ENCODE measurements at regions not wholly inside any gene's neighbourhood (a gene's known extent, or its start where the extent isn't known, plus 50 kb on each side); places are given as distances from the start of the nearest gene placed in this dataset.
"Not testable (repeated sequence)": the region's sequence is repeated elsewhere in the genome, so short reads cannot be mapped to it uniquely, and the experiment has no call there.

GRCh38 chr10:46802010-46802409, 109.2 kb upstream of the PTPN20 start:
- not testable (repeated sequence) for H3K4me1 Mint-ChIP-seq

GRCh38 chr10:46803082-46803481, 108.1 kb upstream of the PTPN20 start:
- H3K36me3 Mint-ChIP-seq (ENCODE audit: low read depth); intact Hi-C loops (cut with micrococcal nuclease); H3K27me3 Mint-ChIP-seq; H3K4me3 Mint-ChIP-seq; H3K27ac Mint-ChIP-seq; H3K4me1 Mint-ChIP-seq; H3K9me3 Mint-ChIP-seq; DNase-seq: not testable (repeated sequence)

More at GRCh38 chr10:46802010-46802409, 109.2 kb upstream of the PTPN20 start:
- intact Hi-C loops (cut with micrococcal nuclease); H3K27ac Mint-ChIP-seq; H3K36me3 Mint-ChIP-seq (ENCODE audit: low read depth); H3K9me3 Mint-ChIP-seq; H3K27me3 Mint-ChIP-seq; DNase-seq; H3K4me3 Mint-ChIP-seq: not testable (repeated sequence)

DNA sequence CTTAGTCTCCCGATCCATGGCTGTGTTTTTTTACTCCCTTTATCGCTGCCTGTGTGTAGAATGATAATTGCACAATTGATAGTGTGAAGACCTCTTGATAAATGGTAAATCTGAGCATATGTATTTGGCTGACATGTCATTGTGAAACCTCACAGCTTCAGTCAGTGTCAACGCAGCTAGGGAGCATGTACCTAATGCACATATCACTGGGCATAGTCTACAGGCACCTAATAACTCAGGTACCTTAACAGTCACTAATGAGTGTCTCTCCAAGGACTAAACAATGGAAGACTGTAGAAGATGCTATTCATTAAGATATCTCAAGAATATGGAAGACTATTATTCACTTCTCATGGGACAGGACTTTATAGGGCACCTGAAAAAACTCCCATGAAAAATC, 101.0 kb upstream of the PTPN20 start:
- DNase-seq; H3K9me3 Mint-ChIP-seq; H3K4me1 Mint-ChIP-seq; H3K27me3 Mint-ChIP-seq; intact Hi-C loops (cut with micrococcal nuclease); H3K36me3 Mint-ChIP-seq (ENCODE audit: low read depth); H3K4me3 Mint-ChIP-seq: not testable (repeated sequence)
- H3K27ac Mint-ChIP-seq = peak overlapping the region; percentile 10

DNA sequence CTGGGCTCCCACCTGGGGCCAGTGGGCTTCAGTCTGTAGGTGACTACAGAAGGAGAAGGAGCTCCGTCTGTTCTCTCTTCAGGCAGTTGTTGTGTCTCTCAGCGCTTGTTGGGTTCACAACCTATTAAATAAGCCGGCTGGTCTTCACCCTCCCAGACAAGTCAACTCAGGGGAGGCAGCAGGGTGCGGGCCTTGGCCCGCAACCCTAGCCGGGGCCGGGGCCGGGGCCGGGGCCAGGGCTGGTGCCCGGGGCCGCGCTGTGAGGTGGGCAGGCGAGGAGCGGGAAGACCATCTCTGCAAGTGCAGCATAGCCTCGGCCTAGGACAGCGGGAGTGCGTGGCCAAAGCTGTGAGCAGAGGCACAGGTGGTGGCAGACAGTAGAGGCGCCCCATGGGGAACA, 95.1 kb upstream of the PTPN20 start:
- H3K4me3 Mint-ChIP-seq; intact Hi-C loops (cut with micrococcal nuclease); H3K27ac Mint-ChIP-seq; H3K36me3 Mint-ChIP-seq (ENCODE audit: low read depth); H3K27me3 Mint-ChIP-seq; H3K4me1 Mint-ChIP-seq; DNase-seq; H3K9me3 Mint-ChIP-seq: not testable (repeated sequence)

GRCh38 chr10:46840393-46841050, 70.7 kb upstream of the PTPN20 start:
- H3K27me3 Mint-ChIP-seq; H3K36me3 Mint-ChIP-seq (ENCODE audit: low read depth); intact Hi-C loops (cut with micrococcal nuclease); H3K4me3 Mint-ChIP-seq; H3K9me3 Mint-ChIP-seq; DNase-seq; H3K27ac Mint-ChIP-seq; H3K4me1 Mint-ChIP-seq: not testable (repeated sequence)

- H3K27me3 Mint-ChIP-seq; H3K27ac Mint-ChIP-seq; H3K36me3 Mint-ChIP-seq (ENCODE audit: low read depth); H3K4me1 Mint-ChIP-seq; H3K4me3 Mint-ChIP-seq; intact Hi-C loops (cut with micrococcal nuclease); DNase-seq; H3K9me3 Mint-ChIP-seq: not testable (repeated sequence)
These were observed 70.1 kb upstream of the PTPN20 start for GRCh38 chr10:46841051-46841593.

- H3K36me3 Mint-ChIP-seq (ENCODE audit: low read depth); H3K27ac Mint-ChIP-seq; H3K4me3 Mint-ChIP-seq; H3K9me3 Mint-ChIP-seq; intact Hi-C loops (cut with micrococcal nuclease); H3K27me3 Mint-ChIP-seq; DNase-seq; H3K4me1 Mint-ChIP-seq: not testable (repeated sequence)
These were observed 66.0 kb upstream of the PTPN20 start for GRCh38 chr10:46845194-46845593.

DNA sequence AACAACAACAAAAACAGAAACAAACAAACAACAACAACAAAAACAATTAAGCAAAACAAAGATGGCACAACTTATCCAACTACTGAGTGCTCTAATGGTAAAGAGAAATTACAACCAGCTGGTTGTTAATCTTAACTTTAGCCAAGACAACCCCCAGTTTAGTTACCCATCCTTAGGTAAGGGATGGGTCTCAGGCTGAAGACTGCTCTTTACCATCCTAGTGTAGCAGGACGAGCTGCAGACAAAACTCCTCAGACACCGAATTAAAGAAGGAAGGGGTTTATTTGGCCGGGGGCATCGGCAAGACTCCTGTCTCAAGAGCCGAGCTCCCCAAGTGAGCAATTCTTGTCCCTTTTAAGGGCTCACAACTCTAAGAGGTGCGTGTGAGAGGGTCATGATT, 65.6 kb upstream of the PTPN20 start:
- H3K36me3 Mint-ChIP-seq (ENCODE audit: low read depth); H3K4me1 Mint-ChIP-seq; intact Hi-C loops (cut with micrococcal nuclease); H3K9me3 Mint-ChIP-seq; DNase-seq; H3K4me3 Mint-ChIP-seq; H3K27me3 Mint-ChIP-seq; H3K27ac Mint-ChIP-seq: not testable (repeated sequence)

- H3K27ac Mint-ChIP-seq; H3K36me3 Mint-ChIP-seq (ENCODE audit: low read depth); H3K9me3 Mint-ChIP-seq; H3K27me3 Mint-ChIP-seq; H3K4me1 Mint-ChIP-seq; intact Hi-C loops (cut with micrococcal nuclease); DNase-seq; H3K4me3 Mint-ChIP-seq: not testable (repeated sequence)
These were observed 50.5 kb upstream of the PTPN20 start for GRCh38 chr10:46860753-46861152.

Measured in activated CD4-positive, alpha-beta T cell treated with anti-CD3 and anti-CD28 coated beads, Interleukin-2, amount 10 ng/mL, durations not matched to agents 24 days and 14 days (primary cell).